OCI-LY3 (cell line): ENCODE measurements at regions not wholly inside any gene's neighbourhood (a gene's known extent, or its start where the extent isn't known, plus 50 kb on each side); places are given as distances from the start of the nearest gene placed in this dataset.

Experiments
- EZH2phosphoT487 ChIP-seq: fragments of 200-600 bp; shearing (Covaris generic); IDR thresholded peaks from 2 replicates; pipeline ENCODE4 v1.6.1; 2018; ENCODE audit warnings: antibody characterized with exemption, mixed run types, low read depth
- TF ChIP-seq, protein P1 (sequence below): fragments of 200-600, 300-600 bp; sonication (generic); IDR thresholded peaks from 2 replicates; pipeline ENCODE4 v1.5.1; 2014; ENCODE audit warnings: antibody characterized with exemption, low read length, low read depth

- TF ChIP-seq, protein P1, sequence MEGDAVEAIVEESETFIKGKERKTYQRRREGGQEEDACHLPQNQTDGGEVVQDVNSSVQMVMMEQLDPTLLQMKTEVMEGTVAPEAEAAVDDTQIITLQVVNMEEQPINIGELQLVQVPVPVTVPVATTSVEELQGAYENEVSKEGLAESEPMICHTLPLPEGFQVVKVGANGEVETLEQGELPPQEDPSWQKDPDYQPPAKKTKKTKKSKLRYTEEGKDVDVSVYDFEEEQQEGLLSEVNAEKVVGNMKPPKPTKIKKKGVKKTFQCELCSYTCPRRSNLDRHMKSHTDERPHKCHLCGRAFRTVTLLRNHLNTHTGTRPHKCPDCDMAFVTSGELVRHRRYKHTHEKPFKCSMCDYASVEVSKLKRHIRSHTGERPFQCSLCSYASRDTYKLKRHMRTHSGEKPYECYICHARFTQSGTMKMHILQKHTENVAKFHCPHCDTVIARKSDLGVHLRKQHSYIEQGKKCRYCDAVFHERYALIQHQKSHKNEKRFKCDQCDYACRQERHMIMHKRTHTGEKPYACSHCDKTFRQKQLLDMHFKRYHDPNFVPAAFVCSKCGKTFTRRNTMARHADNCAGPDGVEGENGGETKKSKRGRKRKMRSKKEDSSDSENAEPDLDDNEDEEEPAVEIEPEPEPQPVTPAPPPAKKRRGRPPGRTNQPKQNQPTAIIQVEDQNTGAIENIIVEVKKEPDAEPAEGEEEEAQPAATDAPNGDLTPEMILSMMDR, result no peak
- no peak for TF ChIP-seq EZH2phosphoT487
These were observed 65.7 kb upstream of the NOVA1 start for GRCh38 chr14:26663506-26663905.
